Endothelial cell of umbilical vein (primary cell): ENCODE measurements at regions not wholly inside any gene's neighbourhood (a gene's known extent, or its start where the extent isn't known, plus 50 kb on each side); places are given as distances from the start of the nearest gene placed in this dataset.

Experiments used
- BruUV-seq: library from RNA; stranded (reverse); fragments of 400-500 nt; replicated peaks from 2 replicates; lab custom pipeline; 2021; lab: Mats Ljungman, UMichigan
- CTCF ChIA-PET: fragments of 300-600, 350-600 bp; sonication (Branson Sonifier 250); formaldehyde crosslinking; loops from one replicate; lab custom pipeline; 2021; ENCODE audit warnings: antibody characterized with exemption, inconsistent platforms; lab: Charles Lee
- POLR2A ChIA-PET: fragments of 300-600, 350-600 bp; sonication (Branson Sonifier 250); formaldehyde crosslinking; loops from one replicate; lab custom pipeline; 2021; ENCODE audit warnings: antibody characterized with exemption, inconsistent platforms; lab: Charles Lee
- DNase-seq: peaks from one replicate; pipeline ENCODE4 v3.0.0-alpha.2; 2011; ENCODE audit warnings: low read depth, low spot score
- FAIRE-seq: peaks from 2 replicates; lab custom pipeline; 2011; peaks lifted over from hg19 to GRCh38; lab: Jason Lieb, UNC
- H2AFZ ChIP-seq: 2 replicates; pipeline ENCODE4 v1.6.0; 2012; ENCODE audit warnings: low read depth, low read length, control low read depth, inconsistent platforms
- H3K27ac ChIP-seq: 2 replicates; pipeline ENCODE4 v1.5.1; 2011; ENCODE audit warnings: low read depth, mild to moderate bottlenecking, control low read depth, low read length, moderate library complexity; ENCODE audit not compliant: insufficient read depth
- H3K27me3 ChIP-seq, 2 experiments: 2 replicates each; pipeline versions ENCODE4 v1.6.0 to v1.6.1; 2011; ENCODE audit warnings: low read length in 2 of 2, mixed read lengths in 1 of 2; ENCODE audit not compliant: control insufficient read depth in 2 of 2, insufficient read depth in 2 of 2
- H3K36me3 ChIP-seq, 2 experiments: 2 replicates in 1 of 2; 3 replicates in 1 of 2; pipeline ENCODE4 v1.5.1; 2011; ENCODE audit warnings: low read length in 2 of 2, mild to moderate bottlenecking in 1 of 2, moderate library complexity in 1 of 2; ENCODE audit not compliant: control insufficient read depth in 2 of 2, insufficient read depth in 2 of 2; ENCODE audit errors: extremely low read depth in 1 of 2
- H3K4me1 ChIP-seq: 3 replicates; pipeline ENCODE4 v1.5.1; 2011; ENCODE audit warnings: mild to moderate bottlenecking, low read length; ENCODE audit not compliant: control insufficient read depth, insufficient read depth; ENCODE audit errors: extremely low read depth
- H3K4me2 ChIP-seq: 2 replicates; pipeline ENCODE4 v1.6.1; 2011; ENCODE audit warnings: low read length, control low read depth, mixed read lengths; ENCODE audit not compliant: insufficient read depth
- H3K4me3 ChIP-seq, 3 experiments: fragments of 200-600 bp in 1 of 3; sonication (generic), shearing (Covaris generic) in 1 of 3; replicated peaks in 1 of 3; 2 replicates each; pipeline ENCODE4 v1.5.1; 2011 to 2016; ENCODE audit warnings: control low read depth in 3 of 3, low read length in 3 of 3, mild to moderate bottlenecking in 2 of 3, inconsistent platforms in 1 of 3, low read depth in 1 of 3, moderate library complexity in 1 of 3; ENCODE audit not compliant: insufficient read depth in 1 of 3
- H3K79me2 ChIP-seq: 2 replicates; pipeline ENCODE4 v1.6.0; 2012; ENCODE audit warnings: low read length, inconsistent platforms; ENCODE audit not compliant: control insufficient read depth, insufficient read depth
- H3K9ac ChIP-seq: replicated peaks from 2 replicates; pipeline ENCODE3; 2011; ENCODE audit warnings: low read length, control low read depth; ENCODE audit not compliant: insufficient read depth; ENCODE audit errors: extremely low read depth
- H3K9me1 ChIP-seq: replicated peaks from 3 replicates; pipeline ENCODE4 v1.6.0; 2011; ENCODE audit warnings: mild to moderate bottlenecking, low read length; ENCODE audit not compliant: control insufficient read depth, insufficient read depth; ENCODE audit errors: extremely low read depth
- H3K9me3 ChIP-seq: replicated peaks from 2 replicates; pipeline ENCODE4 v1.5.1; 2012; ENCODE audit warnings: low read length, inconsistent platforms; ENCODE audit not compliant: control insufficient read depth, insufficient read depth
- H4K20me1 ChIP-seq: replicated peaks from 2 replicates; pipeline ENCODE3; 2011; ENCODE audit warnings: mild to moderate bottlenecking, low read length; ENCODE audit not compliant: control insufficient read depth, insufficient read depth; ENCODE audit errors: extremely low read depth
- EZH2 ChIP-seq: IDR thresholded peaks from 2 replicates; pipeline ENCODE4 v1.6.1; 2012; ENCODE audit warnings: borderline replicate concordance, low read depth, mild to moderate bottlenecking, moderate library complexity, low read length, inconsistent platforms; ENCODE audit not compliant: severe bottlenecking
- FOS ChIP-seq: IDR thresholded peaks from 2 replicates; pipeline ENCODE4 v1.6.1; 2011; ENCODE audit warnings: mild to moderate bottlenecking, low read length, moderate library complexity, borderline replicate concordance; ENCODE audit not compliant: insufficient read depth
- JUN ChIP-seq: IDR thresholded peaks from 2 replicates; pipeline ENCODE4 v1.6.1; 2011; ENCODE audit warnings: borderline replicate concordance, low read depth; ENCODE audit not compliant: insufficient read length, insufficient read depth
- MAX ChIP-seq: IDR thresholded peaks from 2 replicates; pipeline ENCODE4 v1.6.1; 2011; ENCODE audit not compliant: insufficient read depth, insufficient read length
- POLR2A ChIP-seq: IDR thresholded peaks from 2 replicates; pipeline ENCODE4 v1.6.1; 2012; ENCODE audit warnings: low read depth, mild to moderate bottlenecking, control low read depth, low read length
- dilution Hi-C: fragments of 300-500 bp; cut with MboI; formaldehyde crosslinking; loops from one replicate; pipeline ENCODE4 v1.15.0; 2019; ENCODE audit warnings: low sequenced_read_pairs; ENCODE audit not compliant: extremely low pct_ligation_motif_present
- intact Hi-C: fragments of 100-400 bp; cut with micrococcal nuclease; formaldehyde crosslinking; loops from one replicate; pipeline ENCODE4 v1.10.0; 2022
- TF ChIP-seq, protein P1 (sequence below), 2 donors: IDR thresholded peaks; 1 replicate in 1 of 2; 2 replicates in 1 of 2; pipeline ENCODE4 v1.5.1; 2011; ENCODE audit warnings: low read length in 2 of 2, mild to moderate bottlenecking in 2 of 2, moderate library complexity in 2 of 2, control low read depth in 1 of 2, inconsistent platforms in 1 of 2, low read depth in 1 of 2; ENCODE audit not compliant: insufficient read depth in 1 of 2; ENCODE audit errors: extremely low read depth in 1 of 2

GRCh38 chr14:89626233-89626806 is 209.3 kb upstream of the FOXN3 start:
- no peaks in the 10 kb centered on the region for H3K9me3 ChIP-seq
- H2AFZ ChIP-seq = no peak overlapping the region
- H3K9ac ChIP-seq = no peak overlapping the region
- no peaks in the 10 kb centered on the region for H3K79me2 ChIP-seq
- intact Hi-C loops (no loop called here), dilution Hi-C loops (no loop called here)
- DNase-seq = no peak
- H3K27me3 ChIP-seq = no peaks in the 10 kb centered on the region
- ChIA-PET POLR2A (no interaction called here), CTCF (no interaction called here)
- no peak overlapping the region for H3K4me3 ChIP-seq
- H3K4me1 ChIP-seq = no peaks in the 10 kb centered on the region
- H3K9me1 ChIP-seq = no peaks in the 10 kb centered on the region
- no peaks in the 10 kb centered on the region for H3K36me3 ChIP-seq
- no peak overlapping the region for H3K4me2 ChIP-seq
- no peaks in the 10 kb centered on the region for H4K20me1 ChIP-seq
- FAIRE-seq = no peak
- BruUV-seq = no TSS peak
- no peak for TF ChIP-seq POLR2A
- TF ChIP-seq JUN = no peak
- TF ChIP-seq, protein P1, sequence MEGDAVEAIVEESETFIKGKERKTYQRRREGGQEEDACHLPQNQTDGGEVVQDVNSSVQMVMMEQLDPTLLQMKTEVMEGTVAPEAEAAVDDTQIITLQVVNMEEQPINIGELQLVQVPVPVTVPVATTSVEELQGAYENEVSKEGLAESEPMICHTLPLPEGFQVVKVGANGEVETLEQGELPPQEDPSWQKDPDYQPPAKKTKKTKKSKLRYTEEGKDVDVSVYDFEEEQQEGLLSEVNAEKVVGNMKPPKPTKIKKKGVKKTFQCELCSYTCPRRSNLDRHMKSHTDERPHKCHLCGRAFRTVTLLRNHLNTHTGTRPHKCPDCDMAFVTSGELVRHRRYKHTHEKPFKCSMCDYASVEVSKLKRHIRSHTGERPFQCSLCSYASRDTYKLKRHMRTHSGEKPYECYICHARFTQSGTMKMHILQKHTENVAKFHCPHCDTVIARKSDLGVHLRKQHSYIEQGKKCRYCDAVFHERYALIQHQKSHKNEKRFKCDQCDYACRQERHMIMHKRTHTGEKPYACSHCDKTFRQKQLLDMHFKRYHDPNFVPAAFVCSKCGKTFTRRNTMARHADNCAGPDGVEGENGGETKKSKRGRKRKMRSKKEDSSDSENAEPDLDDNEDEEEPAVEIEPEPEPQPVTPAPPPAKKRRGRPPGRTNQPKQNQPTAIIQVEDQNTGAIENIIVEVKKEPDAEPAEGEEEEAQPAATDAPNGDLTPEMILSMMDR (IDR thresholded peaks at IDR 0.05; ENCODE audit: extremely low read depth in 1 of 2, insufficient read depth in 1 of 2, low read depth in 1 of 2, low read length in 2 of 2) = no peak
- no peak for TF ChIP-seq EZH2
- no peak for TF ChIP-seq MAX
- H3K27ac ChIP-seq = no peak overlapping the region

GRCh38 chr14:89625731-89626232 is 208.7 kb upstream of the FOXN3 start:
- FAIRE-seq (no peak), DNase-seq (no peak)
- Histone ChIP-seq H3K4me3 (no peak overlapping the region), H3K79me2 (no peaks in the 10 kb centered on the region), H3K4me2 (no peak overlapping the region), H3K9me3 (no peaks in the 10 kb centered on the region), H3K9me1 (no peaks in the 10 kb centered on the region), H3K36me3 (no peaks in the 10 kb centered on the region), H3K9ac (no peak overlapping the region), H3K4me1 (no peaks in the 10 kb centered on the region), H3K27me3 (no peaks in the 10 kb centered on the region), H2AFZ (no peak overlapping the region), H4K20me1 (no peaks in the 10 kb centered on the region), H3K27ac (no peak overlapping the region)
- ChIA-PET CTCF (no interaction called here), POLR2A (no interaction called here)
- BruUV-seq = no TSS peak
- dilution Hi-C loops = no loop called here
- intact Hi-C loops = no loop called here
- TF ChIP-seq POLR2A (no peak), FOS (no peak)
- TF ChIP-seq, protein P1 (IDR thresholded peaks at IDR 0.05; ENCODE audit: extremely low read depth in 1 of 2, insufficient read depth in 1 of 2, low read depth in 1 of 2, low read length in 2 of 2) = no peak
